ENCODE measurements at regions not wholly inside any gene's neighbourhood (a gene's known extent, or its start where the extent isn't known, plus 50 kb on each side); places are given as distances from the start of the nearest gene placed in this dataset.

- DNase-seq (ENCODE audit: extremely low read depth in 1 of 4, low spot score in 3 of 4) (no peak), ATAC-seq (no peak), FAIRE-seq (no peak)
- Histone ChIP-seq H3K9me3 (replicated peaks; ENCODE audit: control insufficient read depth, insufficient read depth, low read depth, low read length) (no peaks in the 10 kb centered on the region), H3K9ac (ENCODE audit: insufficient read depth in 1 of 2, low read depth in 2 of 2, low read length in 2 of 2) (no peak overlapping the region), H3K4me3 (no peak overlapping the region), H3K27ac (ENCODE audit: extremely low read depth, low read depth, low read length) (no peak overlapping the region), H3K27me3 (ENCODE audit: control insufficient read depth in 2 of 2, insufficient read depth in 2 of 2, low read length in 2 of 2) (no peaks in the 10 kb centered on the region), H4K20me1 (replicated peaks; ENCODE audit: control insufficient read depth, insufficient read depth, low read length) (no peaks in the 10 kb centered on the region), H3K4me2 (ENCODE audit: insufficient read depth, low read length) (no peak overlapping the region), H3K4me1 (replicated peaks in 1 of 2; ENCODE audit: control insufficient read depth in 2 of 2, insufficient read depth in 2 of 2, low read length in 2 of 2) (no peaks in the 10 kb centered on the region), H3K36me3 (ENCODE audit: control insufficient read depth, insufficient read depth, low read length) (no peaks in the 10 kb centered on the region), H2AFZ (ENCODE audit: low read depth, low read length) (no peak overlapping the region), H3K79me2 (ENCODE audit: control insufficient read depth, insufficient read depth, low read length) (no peaks in the 10 kb centered on the region), H3K9me1 (ENCODE audit: control insufficient read depth, insufficient read depth, low read length) (no peaks in the 10 kb centered on the region)
- intact Hi-C loops (cut with micrococcal nuclease) (no loop called here), in situ Hi-C loops (cut with MboI) (no loop called here)
- 0% methylated on average over 1 of the region's 1 CpG for WGBS (ENCODE audit: insufficient coverage, low coverage, missing lambda C conversion rate)
- CTCF ChIA-PET (ENCODE audit: low intra/inter-chr PET ratio) = no interaction called here
- POLR2A ChIA-PET = no interaction called here
- BruUV-seq (replicated peaks) = no TSS peak
- TF ChIP-seq ZNF121 (CRISPR knock-in tag; conservative IDR thresholded peaks at IDR 0.05) (no peak), ZNF57 (CRISPR knock-in tag; IDR thresholded peaks at IDR 0.05) (no peak), ZNF316 (IDR thresholded peaks at IDR 0.05) (0 out of 2 replicates have a peak, but pooled peaks have one; percentile 15), ZNF143 (CRISPR knock-in tag; IDR thresholded peaks at IDR 0.05) (no peak)
These were observed 1252.1 kb upstream of the CADM2 start for GRCh38 chr3:83706669-83707068.

- no peak for DNase-seq (ENCODE audit: extremely low read depth in 1 of 4, low spot score in 3 of 4)
- WGBS (ENCODE audit: insufficient coverage, low coverage, missing lambda C conversion rate) = 0% methylated on average over 4 of the region's 5 CpGs
- in situ Hi-C loops (cut with MboI) = no loop called here
- H3K79me2 ChIP-seq (ENCODE audit: control insufficient read depth, insufficient read depth, low read length) = no peaks in the 10 kb centered on the region
- ChIA-PET CTCF (ENCODE audit: low intra/inter-chr PET ratio) (no interaction called here), POLR2A (no interaction called here)
- H3K27me3 ChIP-seq (ENCODE audit: control insufficient read depth in 2 of 2, insufficient read depth in 2 of 2, low read length in 2 of 2) = no peaks in the 10 kb centered on the region
- H4K20me1 ChIP-seq (replicated peaks; ENCODE audit: control insufficient read depth, insufficient read depth, low read length) = no peaks in the 10 kb centered on the region
- no peak overlapping the region for H3K27ac ChIP-seq (ENCODE audit: extremely low read depth, low read depth, low read length)
- intact Hi-C loops (cut with micrococcal nuclease) = no loop called here
- BruUV-seq (replicated peaks) = no TSS peak
- no peak overlapping the region for H3K4me3 ChIP-seq
- H3K9ac ChIP-seq (ENCODE audit: insufficient read depth in 1 of 2, low read depth in 2 of 2, low read length in 2 of 2) = no peak overlapping the region
- no peak for ATAC-seq
- H3K9me1 ChIP-seq (ENCODE audit: control insufficient read depth, insufficient read depth, low read length) = no peaks in the 10 kb centered on the region
- no peaks in the 10 kb centered on the region for H3K4me1 ChIP-seq (replicated peaks in 1 of 2; ENCODE audit: control insufficient read depth in 2 of 2, insufficient read depth in 2 of 2, low read length in 2 of 2)
- no peak overlapping the region for H2AFZ ChIP-seq (ENCODE audit: low read depth, low read length)
- H3K36me3 ChIP-seq (ENCODE audit: control insufficient read depth, insufficient read depth, low read length) = no peaks in the 10 kb centered on the region
- no peak overlapping the region for H3K4me2 ChIP-seq (ENCODE audit: insufficient read depth, low read length)
- FAIRE-seq = no peak
- no peaks in the 10 kb centered on the region for H3K9me3 ChIP-seq (replicated peaks; ENCODE audit: control insufficient read depth, insufficient read depth, low read depth, low read length)
- TF ChIP-seq ZFP1 (CRISPR knock-in tag; IDR thresholded peaks at IDR 0.05) (no peak), ZNF77 (CRISPR knock-in tag; IDR thresholded peaks at IDR 0.05) (no peak), ZNF217 (CRISPR knock-in tag; IDR thresholded peaks at IDR 0.05) (no peak), LCOR (CRISPR knock-in tag; IDR thresholded peaks at IDR 0.05) (no peak), PRMT5 (CRISPR knock-in tag; IDR thresholded peaks at IDR 0.05) (no peak), FOS (IDR thresholded peaks at IDR 0.05; ENCODE audit: extremely low read depth, insufficient read length) (no peak), ZHX1 (conservative IDR thresholded peaks at IDR 0.05; ENCODE audit: low read length) (no peak), BCL6 (CRISPR knock-in tag; IDR thresholded peaks at IDR 0.05) (no peak), ZNF324 (CRISPR knock-in tag; IDR thresholded peaks at IDR 0.05) (no peak)
These were observed 1243.5 kb upstream of the CADM2 start for GRCh38 chr3:83715307-83715706.

All from K562 (cell line).